ENCODE measurements at regions not wholly inside any gene's neighbourhood (a gene's known extent, or its start where the extent isn't known, plus 50 kb on each side); places are given as distances from the start of the nearest gene placed in this dataset.

DNA sequence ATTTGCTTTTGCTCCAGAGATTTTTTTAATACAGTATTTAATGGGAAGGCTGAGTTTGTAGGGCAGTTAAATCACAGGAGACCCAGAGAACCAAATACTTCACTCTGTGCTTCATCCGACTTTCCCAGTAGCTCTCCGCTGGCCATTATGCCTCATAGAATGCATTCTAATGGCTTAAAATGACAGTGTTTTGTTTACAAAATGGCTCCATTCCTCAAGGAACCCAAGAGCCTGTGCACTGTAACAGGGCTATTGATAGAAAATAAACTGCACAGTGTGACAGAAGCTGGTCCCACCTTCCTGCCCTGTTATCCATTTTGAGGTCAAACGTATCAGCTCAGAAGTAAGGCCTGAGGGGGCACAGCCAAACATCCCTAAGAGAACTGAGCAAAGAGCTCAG is 136.5 kb downstream of the RAP2A start:
- POLR2A ChIA-PET = interaction anchor here (1.4 kb wide), 1 partner anchor 12 kb away, joined by 3 read pairs; no protein-coding TSS in a partner anchor
- Mint-ChIP-seq H3K9me3 (no peaks in the 10 kb centered on the region), H3K4me1 (ENCODE audit: low read depth) (no peaks in the 10 kb centered on the region), H3K27ac (no peak overlapping the region), H3K27me3 (peaks cover 11% of the 10 kb centered on the region), H3K4me3 (no peak overlapping the region), H3K36me3 (ENCODE audit: low read depth) (no peaks in the 10 kb centered on the region)
- CTCF ChIA-PET = interaction anchor here (0.9 kb wide), 1 partner anchor 12 kb away, joined by 3 read pairs; no protein-coding TSS in a partner anchor
- TF ChIP-seq, protein P1, sequence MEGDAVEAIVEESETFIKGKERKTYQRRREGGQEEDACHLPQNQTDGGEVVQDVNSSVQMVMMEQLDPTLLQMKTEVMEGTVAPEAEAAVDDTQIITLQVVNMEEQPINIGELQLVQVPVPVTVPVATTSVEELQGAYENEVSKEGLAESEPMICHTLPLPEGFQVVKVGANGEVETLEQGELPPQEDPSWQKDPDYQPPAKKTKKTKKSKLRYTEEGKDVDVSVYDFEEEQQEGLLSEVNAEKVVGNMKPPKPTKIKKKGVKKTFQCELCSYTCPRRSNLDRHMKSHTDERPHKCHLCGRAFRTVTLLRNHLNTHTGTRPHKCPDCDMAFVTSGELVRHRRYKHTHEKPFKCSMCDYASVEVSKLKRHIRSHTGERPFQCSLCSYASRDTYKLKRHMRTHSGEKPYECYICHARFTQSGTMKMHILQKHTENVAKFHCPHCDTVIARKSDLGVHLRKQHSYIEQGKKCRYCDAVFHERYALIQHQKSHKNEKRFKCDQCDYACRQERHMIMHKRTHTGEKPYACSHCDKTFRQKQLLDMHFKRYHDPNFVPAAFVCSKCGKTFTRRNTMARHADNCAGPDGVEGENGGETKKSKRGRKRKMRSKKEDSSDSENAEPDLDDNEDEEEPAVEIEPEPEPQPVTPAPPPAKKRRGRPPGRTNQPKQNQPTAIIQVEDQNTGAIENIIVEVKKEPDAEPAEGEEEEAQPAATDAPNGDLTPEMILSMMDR (IDR thresholded peaks at IDR 0.05) = no peak
- no peak for DNase-seq
- no peak for ATAC-seq
- intact Hi-C loops (cut with micrococcal nuclease) = no loop called here

DNA sequence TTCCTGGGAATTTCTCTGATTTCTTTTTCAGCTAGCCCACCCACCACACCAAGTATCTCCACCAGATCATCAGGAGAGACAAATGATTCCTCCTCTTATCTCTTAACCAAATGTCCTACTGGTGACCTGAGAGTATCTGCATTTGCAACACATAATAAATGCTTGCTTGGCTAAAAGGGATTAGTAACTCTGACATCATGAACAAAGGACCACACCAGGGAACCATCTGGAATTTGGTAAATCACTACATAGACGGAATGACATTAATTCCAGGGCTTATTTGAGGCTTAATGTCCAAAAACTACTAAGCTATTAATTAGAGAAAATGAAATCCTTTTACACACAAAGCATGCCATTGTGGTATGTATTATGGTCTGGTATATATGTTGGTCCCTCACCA is 139.0 kb downstream of the RAP2A start:
- CTCF ChIA-PET = no interaction called here
- H3K4me1 Mint-ChIP-seq (ENCODE audit: low read depth) = no peaks in the 10 kb centered on the region
- ATAC-seq (no peak), DNase-seq (no peak)
- no peak overlapping the region for H3K27ac Mint-ChIP-seq
- no peaks in the 10 kb centered on the region for H3K9me3 Mint-ChIP-seq
- no peak overlapping the region for H3K4me3 Mint-ChIP-seq
- peaks cover 4% of the 10 kb centered on the region for H3K27me3 Mint-ChIP-seq
- intact Hi-C loops (cut with micrococcal nuclease) = no loop called here
- no peaks in the 10 kb centered on the region for H3K36me3 Mint-ChIP-seq (ENCODE audit: low read depth)
- TF ChIP-seq, protein P1 (IDR thresholded peaks at IDR 0.05) = no peak
- POLR2A ChIA-PET = no interaction called here

DNA sequence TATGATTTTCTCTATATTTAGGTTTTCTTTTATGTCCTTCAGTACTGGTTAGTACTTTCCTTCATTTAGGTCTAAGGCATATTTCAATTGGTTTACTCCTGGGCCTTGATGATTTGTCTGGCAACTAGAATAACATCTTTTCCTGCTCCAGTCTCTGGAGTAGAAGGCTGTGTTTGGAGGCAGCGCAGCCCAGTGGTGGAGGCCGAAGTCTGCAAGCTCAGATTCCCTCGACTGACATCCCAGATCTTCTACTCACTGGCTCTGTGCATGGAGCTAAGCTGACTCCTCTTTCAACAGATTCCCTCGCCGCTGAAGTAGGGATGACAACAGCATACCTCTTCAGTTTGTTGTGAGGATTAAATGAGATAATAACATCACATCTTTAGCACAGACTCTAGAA is 141.0 kb downstream of the RAP2A start:
- TF ChIP-seq, protein P1 (IDR thresholded peaks at IDR 0.05) = no peak
- H3K27me3 Mint-ChIP-seq = peaks cover 7% of the 10 kb centered on the region
- H3K4me1 Mint-ChIP-seq (ENCODE audit: low read depth) = no peaks in the 10 kb centered on the region
- ChIA-PET POLR2A (no interaction called here), CTCF (interaction anchor here (1.2 kb wide), 1 partner anchor 465 kb away, joined by 3 read pairs; no protein-coding TSS in a partner anchor)
- intact Hi-C loops (cut with micrococcal nuclease) = no loop called here
- DNase-seq (peak; percentile 19), ATAC-seq (no peak)
- no peak overlapping the region for H3K27ac Mint-ChIP-seq
- no peaks in the 10 kb centered on the region for H3K36me3 Mint-ChIP-seq (ENCODE audit: low read depth)
- H3K4me3 Mint-ChIP-seq = no peak overlapping the region
- H3K9me3 Mint-ChIP-seq = no peaks in the 10 kb centered on the region

DNA sequence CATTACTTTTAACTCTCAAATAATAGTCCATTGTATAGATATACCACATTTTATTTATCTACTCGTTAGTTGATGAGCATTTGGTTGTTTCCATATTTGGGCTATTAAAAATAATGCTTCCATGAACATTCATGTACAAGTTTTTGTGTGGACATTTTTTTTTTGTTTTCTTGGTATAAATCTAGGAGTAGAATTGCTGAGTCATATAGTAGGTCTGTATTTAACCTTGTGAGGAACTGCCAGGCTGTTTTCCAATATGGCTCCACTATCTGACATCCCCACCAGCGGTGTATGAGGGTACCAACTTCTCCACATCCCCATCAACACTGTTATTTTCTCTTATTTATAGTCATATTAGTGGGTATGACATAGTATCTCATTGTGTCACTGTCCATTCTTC is 143.1 kb downstream of the RAP2A start:
- Mint-ChIP-seq H3K9me3 (no peaks in the 10 kb centered on the region), H3K4me3 (no peak overlapping the region), H3K36me3 (ENCODE audit: low read depth) (no peaks in the 10 kb centered on the region), H3K27ac (no peak overlapping the region), H3K4me1 (ENCODE audit: low read depth) (no peaks in the 10 kb centered on the region), H3K27me3 (peaks cover 10% of the 10 kb centered on the region)
- intact Hi-C loops (cut with micrococcal nuclease) = no loop called here
- TF ChIP-seq, protein P1 (IDR thresholded peaks at IDR 0.05) = no peak
- no peak for DNase-seq
- CTCF ChIA-PET = no interaction called here
- no peak for ATAC-seq
- POLR2A ChIA-PET = no interaction called here

DNA sequence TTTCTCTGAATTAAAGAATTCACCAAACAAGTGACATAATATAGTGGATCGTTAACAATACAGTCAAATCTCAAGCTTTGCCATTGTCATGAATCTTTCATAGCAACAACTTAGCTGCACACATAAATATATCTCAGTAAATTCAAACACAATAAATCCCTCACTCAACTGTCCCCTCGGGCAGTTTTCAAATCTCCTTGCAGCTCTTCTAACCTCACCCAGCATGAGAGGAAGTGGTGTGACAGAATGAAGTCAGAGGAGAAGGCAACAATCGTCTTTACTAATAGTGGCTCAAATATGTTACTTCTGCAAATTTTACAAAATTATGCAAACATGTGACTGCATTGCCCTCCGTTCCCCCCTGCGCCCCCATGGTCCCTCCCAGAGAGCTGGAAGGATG is 148.2 kb downstream of the RAP2A start:
- no peaks in the 10 kb centered on the region for H3K36me3 Mint-ChIP-seq (ENCODE audit: low read depth)
- intact Hi-C loops (cut with micrococcal nuclease) = no loop called here
- DNase-seq = no peak
- CTCF ChIA-PET = interaction anchor here (1.1 kb wide), 1 partner anchor 12 kb away, joined by 3 read pairs; no protein-coding TSS in a partner anchor
- no peaks in the 10 kb centered on the region for H3K4me1 Mint-ChIP-seq (ENCODE audit: low read depth)
- peaks cover 15% of the 10 kb centered on the region for H3K27me3 Mint-ChIP-seq
- POLR2A ChIA-PET = interaction anchor here (1.0 kb wide), 1 partner anchor 12 kb away, joined by 3 read pairs; no protein-coding TSS in a partner anchor
- no peak for ATAC-seq
- H3K4me3 Mint-ChIP-seq = no peak overlapping the region
- H3K27ac Mint-ChIP-seq = no peak overlapping the region
- TF ChIP-seq, protein P1 (IDR thresholded peaks at IDR 0.05) = no peak
- no peaks in the 10 kb centered on the region for H3K9me3 Mint-ChIP-seq
